ENCODE measurements at regions not wholly inside any gene's neighbourhood (a gene's known extent, or its start where the extent isn't known, plus 50 kb on each side); places are given as distances from the start of the nearest gene placed in this dataset.

GRCh38 chr10:120402147-120402766, 54.8 kb upstream of the PLPP4 start:
- TF ChIP-seq ZNF274 (IDR thresholded peaks at IDR 0.05; ENCODE audit: low read depth, low read length): no peak
- TF ChIP-seq SUZ12 (IDR thresholded peaks at IDR 0.05; ENCODE audit: extremely low read depth, insufficient read depth, insufficient read length): no peak
- TF ChIP-seq YY1 (IDR thresholded peaks at IDR 0.05; ENCODE audit: insufficient read depth, insufficient read length): no peak
